B cell (primary cell): ENCODE measurements at regions not wholly inside any gene's neighbourhood (a gene's known extent, or its start where the extent isn't known, plus 50 kb on each side); places are given as distances from the start of the nearest gene placed in this dataset.

Source experiments
- ATAC-seq: fragments of 200-7000 bp; cut with Tn5 transposase; one replicate; pipeline ENCODE4 v1.10.0; 2021; ENCODE audit warnings: low read depth, mild to moderate bottlenecking, moderate number of reproducible peaks, moderate library complexity
- CTCF ChIA-PET: fragments of 350-600 bp; sonication (Branson Sonifier 250); formaldehyde crosslinking; loops from one replicate; lab custom pipeline; 2021; ENCODE audit warnings: antibody characterized with exemption, inconsistent platforms; lab: Charles Lee
- POLR2A ChIA-PET: fragments of 350-600 bp; sonication (Branson Sonifier 250); formaldehyde crosslinking; loops from one replicate; lab custom pipeline; 2021; ENCODE audit warnings: antibody characterized with exemption; lab: Charles Lee
- DNase-seq: peaks from one replicate; pipeline ENCODE4 v3.0.0; 2013
- H2AFZ ChIP-seq: 2 replicates; pipeline ENCODE4 v1.6.1; 2012; ENCODE audit warnings: mild to moderate bottlenecking, low read depth, low read length; ENCODE audit not compliant: insufficient read depth, poor library complexity, severe bottlenecking
- H3K27ac ChIP-seq, 2 donors: 1 replicate in 1 of 2; 2 replicates in 1 of 2; pipeline ENCODE4 v1.5.1; 2012 to 2013; ENCODE audit warnings: low read length in 2 of 2, mild to moderate bottlenecking in 2 of 2, moderate library complexity in 1 of 2
- H3K27me3 ChIP-seq, 4 experiments: fragments of 200-600 bp in 1 of 4; sonication (generic) in 1 of 4; replicated peaks in 1 of 4; 1 replicate in 2 of 4; 2 replicates in 2 of 4; pipeline versions ENCODE4 v1.6.1 to v1.7.0; 2013 to 2016; ENCODE audit warnings: low read length in 3 of 4, mild to moderate bottlenecking in 2 of 4, mixed read lengths in 1 of 4, moderate library complexity in 1 of 4; ENCODE audit not compliant: insufficient read depth in 4 of 4, control insufficient read depth in 3 of 4; ENCODE audit errors: control extremely low read depth in 1 of 4
- H3K36me3 ChIP-seq, 2 experiments: replicated peaks in 1 of 2; 1 replicate in 1 of 2; 2 replicates in 1 of 2; pipeline versions ENCODE4 v1.6.1 to v1.7.1; 2013; ENCODE audit warnings: low read length in 1 of 2; ENCODE audit not compliant: insufficient read depth in 2 of 2, control insufficient read depth in 1 of 2; ENCODE audit errors: control extremely low read depth in 1 of 2, extremely low read depth in 1 of 2
- H3K4me1 ChIP-seq, 2 donors: fragments of 200-600 bp in 1 of 2; sonication (generic) in 1 of 2; 1 replicate in 1 of 2; 2 replicates in 1 of 2; pipeline versions ENCODE4 v1.5.1 to v1.6.1; 2013 to 2017; ENCODE audit warnings: low read length in 2 of 2; ENCODE audit not compliant: control insufficient read depth in 2 of 2, insufficient read depth in 2 of 2
- H3K4me2 ChIP-seq: replicated peaks from 2 replicates; pipeline ENCODE3; 2012; ENCODE audit warnings: mild to moderate bottlenecking, low read depth, low read length; ENCODE audit not compliant: poor library complexity, severe bottlenecking
- H3K4me3 ChIP-seq, 5 experiments: fragments of 200-600 bp in 1 of 5; sonication (generic) in 1 of 5; 1 replicate in 3 of 5; 2 replicates in 2 of 5; pipeline versions ENCODE4 v1.5.1 to v1.7.0; 2011 to 2016; ENCODE audit warnings: low read length in 4 of 5, mild to moderate bottlenecking in 4 of 5, low read depth in 2 of 5, control low read depth in 1 of 5, moderate library complexity in 1 of 5; ENCODE audit not compliant: insufficient read depth in 1 of 5; ENCODE audit errors: control extremely low read depth in 1 of 5, extremely low read depth in 1 of 5
- H3K79me2 ChIP-seq: fragments of 200-600 bp; sonication (generic); one replicate; pipeline ENCODE4 v1.6.0; 2016; ENCODE audit warnings: low read length; ENCODE audit not compliant: control insufficient read depth, insufficient read depth
- H3K9ac ChIP-seq: fragments of 200-600 bp; sonication (generic); 2 replicates; pipeline ENCODE4 v1.6.1; 2017; ENCODE audit warnings: mild to moderate bottlenecking, low read length, moderate library complexity
- H3K9me3 ChIP-seq, 3 donors: one replicate each; pipeline versions ENCODE4 v1.6.1 to v1.7.1; 2013; ENCODE audit warnings: low read length in 2 of 3; ENCODE audit not compliant: control insufficient read depth in 2 of 3, insufficient read depth in 1 of 3; ENCODE audit errors: control extremely low read depth in 1 of 3
- H4K20me1 ChIP-seq: 2 replicates; pipeline ENCODE4 v1.6.0; 2012; ENCODE audit warnings: mild to moderate bottlenecking, low read length; ENCODE audit not compliant: insufficient read depth, control insufficient read depth, poor library complexity, severe bottlenecking
- H3K27ac Mint-ChIP-seq: one replicate; pipeline ENCODE4 v1.8.0; 2021; ENCODE audit warnings: mixed read lengths
- H3K27me3 Mint-ChIP-seq: one replicate; pipeline ENCODE4 v1.8.0; 2021; ENCODE audit warnings: mixed read lengths
- H3K4me1 Mint-ChIP-seq: one replicate; pipeline ENCODE4 v1.8.0; 2021; ENCODE audit warnings: mixed read lengths
- H3K4me3 Mint-ChIP-seq: one replicate; pipeline ENCODE4 v1.8.0; 2021; ENCODE audit warnings: mixed read lengths
- H3K9me3 Mint-ChIP-seq: one replicate; pipeline ENCODE4 v1.8.0; 2022; ENCODE audit warnings: mixed read lengths; ENCODE audit not compliant: insufficient read depth
- CTCF ChIP-seq: fragments of 200-600 bp; IDR thresholded peaks from one replicate; pipeline ENCODE4 v1.8.0; 2022; ENCODE audit warnings: antibody characterized with exemption, mild to moderate bottlenecking
- EZH2 ChIP-seq: IDR thresholded peaks from 2 replicates; pipeline ENCODE4 v1.6.1; 2012; ENCODE audit warnings: borderline replicate concordance, low read depth, mild to moderate bottlenecking, moderate library complexity, low read length; ENCODE audit not compliant: insufficient read depth, poor library complexity, severe bottlenecking
- WGBS: methylation state at CpG from one replicate; pipeline ENCODE4 v1.1.5; 2013; ENCODE audit warnings: missing lambda C conversion rate; ENCODE audit not compliant: insufficient coverage; 5-methylcytosine and 5-hydroxymethylcytosine counted together
- intact Hi-C: fragments of 100-400 bp; cut with micrococcal nuclease; formaldehyde crosslinking; loops from one replicate; pipeline ENCODE4 v1.10.0; 2022

GRCh38 chr20:22289442-22289841 is 294.9 kb downstream of the FOXA2 start:
- ChIA-PET POLR2A (no interaction called here), CTCF (no interaction called here)
- Mint-ChIP-seq H3K4me1 (no peaks in the 10 kb centered on the region), H3K4me3 (no peak overlapping the region), H3K9me3 (peaks cover under 1% of the 10 kb centered on the region), H3K27me3 (peaks cover 4% of the 10 kb centered on the region), H3K27ac (no peak overlapping the region)
- intact Hi-C loops: no loop called here
- no peaks in the 10 kb centered on the region for H3K79me2 ChIP-seq
- no peak overlapping the region for H3K4me2 ChIP-seq
- H3K27me3 ChIP-seq: no peaks in the 10 kb centered on the region
- no peak overlapping the region for H3K9ac ChIP-seq
- no peak for TF ChIP-seq EZH2
- no peak for TF ChIP-seq CTCF
- H4K20me1 ChIP-seq: no peaks in the 10 kb centered on the region
- H3K4me1 ChIP-seq: no peaks in the 10 kb centered on the region
- H2AFZ ChIP-seq: no peak overlapping the region
- no peak overlapping the region for H3K27ac ChIP-seq
- H3K36me3 ChIP-seq: no peaks in the 10 kb centered on the region
- peaks cover 0 to under 1% (median 0%) of the 10 kb centered on the region in 3 donors for H3K9me3 ChIP-seq
- 10% methylated on average over 2 of the region's 5 CpGs for WGBS
- DNase-seq (no peak), ATAC-seq (no peak)
- H3K4me3 ChIP-seq: no peak overlapping the region

GRCh38 chr20:22288957-22289356 is 295.4 kb downstream of the FOXA2 start:
- H3K36me3 ChIP-seq: no peaks in the 10 kb centered on the region
- no peak overlapping the region for H3K4me3 ChIP-seq
- no peaks in the 10 kb centered on the region for H3K79me2 ChIP-seq
- no peaks in the 10 kb centered on the region for H3K4me1 Mint-ChIP-seq
- no peak overlapping the region for H2AFZ ChIP-seq
- ATAC-seq (no peak), DNase-seq (no peak)
- no peak overlapping the region for H3K9ac ChIP-seq
- WGBS: 95% methylated on average over 7 of the region's 7 CpGs
- no peak overlapping the region for H3K4me3 Mint-ChIP-seq
- H3K27me3 Mint-ChIP-seq: peaks cover 4% of the 10 kb centered on the region
- no peaks in the 10 kb centered on the region for H4K20me1 ChIP-seq
- intact Hi-C loops: no loop called here
- H3K9me3 Mint-ChIP-seq: no peaks in the 10 kb centered on the region
- POLR2A ChIA-PET: no interaction called here
- H3K27me3 ChIP-seq: no peaks in the 10 kb centered on the region
- H3K27ac Mint-ChIP-seq: no peak overlapping the region
- peaks cover 0 to 5% (median 0%) of the 10 kb centered on the region in 3 donors for H3K9me3 ChIP-seq
- no peak overlapping the region for H3K4me2 ChIP-seq
- CTCF ChIA-PET: no interaction called here
- no peaks in the 10 kb centered on the region for H3K4me1 ChIP-seq
- no peak overlapping the region for H3K27ac ChIP-seq
- TF ChIP-seq EZH2 (no peak), CTCF (no peak)
